GM19238 (cell line): ENCODE measurements at regions not wholly inside any gene's neighbourhood (a gene's known extent, or its start where the extent isn't known, plus 50 kb on each side); places are given as distances from the start of the nearest gene placed in this dataset.

Source experiments
- DNase-seq: peaks from one replicate; pipeline ENCODE4 v3.0.0; 2011; ENCODE audit warnings: low spot score; ENCODE audit not compliant: insufficient read length

DNA sequence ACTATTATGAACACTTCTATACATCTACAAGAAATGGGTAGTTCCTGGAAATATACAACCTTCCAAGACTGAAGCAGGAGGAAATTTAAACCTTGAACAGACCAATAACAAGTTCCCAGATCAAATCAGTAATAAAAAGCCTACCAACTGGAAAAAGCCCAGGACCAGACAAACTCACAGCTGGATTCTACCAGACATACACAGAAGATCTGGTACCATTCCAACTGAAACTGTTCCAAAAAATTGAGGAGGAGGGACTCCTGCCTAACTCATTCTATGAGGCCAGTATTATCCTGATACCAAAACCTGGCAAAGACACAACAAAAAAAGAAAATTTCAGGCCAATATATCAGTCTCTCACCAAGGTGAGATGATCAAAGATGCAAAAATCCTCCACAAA, 189.4 kb downstream of the RPS29 start:
- DNase-seq: no peak

DNA sequence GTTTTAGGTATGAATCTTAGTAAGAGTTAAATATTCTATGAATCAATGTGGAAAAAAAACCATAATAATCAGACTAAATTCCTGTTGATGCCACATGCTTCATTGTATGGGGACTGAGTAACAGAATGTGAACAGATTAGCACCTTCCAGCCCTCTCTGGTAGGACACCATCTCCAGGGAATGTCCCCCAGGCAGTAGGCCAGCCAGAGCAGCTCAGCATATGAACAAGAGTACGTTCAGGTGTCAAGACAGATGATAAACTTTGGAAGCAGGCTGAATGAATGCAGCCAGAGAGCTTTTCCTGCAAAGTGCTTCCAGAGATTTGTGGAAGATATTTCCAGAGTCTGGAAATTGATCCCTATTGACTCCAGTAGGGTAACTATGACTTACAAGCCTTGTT, 204.4 kb downstream of the RPS29 start:
- DNase-seq: no peak

DNA sequence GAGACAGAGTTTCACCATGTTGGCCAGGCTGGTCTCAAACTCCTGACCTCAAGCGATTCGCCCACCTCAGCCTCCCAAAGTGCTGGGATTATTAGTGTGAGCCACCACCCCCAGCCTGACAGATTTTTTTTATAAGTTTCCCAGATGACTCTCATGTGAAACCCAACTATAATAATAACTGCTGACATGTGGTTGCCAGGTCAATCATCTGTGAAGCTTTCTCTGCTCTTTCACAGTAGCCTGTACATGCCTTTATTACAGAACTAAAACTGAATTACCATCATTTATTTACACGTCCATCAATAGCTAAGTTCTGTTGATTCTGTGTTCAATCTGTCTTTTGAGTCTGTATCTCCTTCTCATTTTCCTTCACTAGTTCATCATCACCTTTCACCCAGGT, 218.5 kb downstream of the RPS29 start:
- no peak for DNase-seq

DNA sequence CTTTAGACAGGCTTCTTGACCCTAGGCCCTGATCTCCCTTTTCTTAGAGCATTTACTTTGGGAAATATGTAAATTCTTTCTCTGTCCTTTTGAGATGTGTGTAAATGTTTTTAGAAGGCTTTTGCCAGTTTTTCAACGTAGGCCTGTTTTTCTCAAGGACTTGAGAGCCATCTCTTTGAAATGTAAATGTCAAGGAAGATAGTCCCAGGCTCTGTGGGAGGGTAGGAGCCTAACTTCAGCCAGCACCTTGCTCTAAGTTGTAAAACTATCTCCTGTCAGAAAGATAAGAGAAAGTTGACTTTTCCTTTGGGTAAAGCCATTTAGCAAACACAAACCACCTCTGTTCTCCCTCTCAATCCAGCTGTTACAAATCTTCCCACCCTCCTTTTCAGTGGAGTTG, 219.8 kb downstream of the RPS29 start:
- DNase-seq: no peak

DNA sequence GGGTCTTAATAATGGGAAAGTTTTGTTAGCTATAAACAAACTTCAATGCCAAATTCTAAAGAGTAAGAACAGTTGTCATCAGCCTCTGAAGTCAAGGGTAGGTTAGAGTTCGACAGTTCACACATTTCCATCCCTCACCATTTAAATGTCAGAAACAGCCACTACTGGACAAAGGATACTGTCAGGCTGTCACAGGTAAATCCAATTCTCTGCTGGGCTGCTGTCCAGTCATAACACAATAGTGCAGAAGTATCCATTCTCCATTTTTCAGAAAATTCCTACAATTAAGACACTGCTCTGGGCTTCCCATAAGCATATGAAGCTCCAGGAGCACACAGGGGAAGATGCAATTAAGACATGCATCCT, 221.4 kb downstream of the RPS29 start:
- no peak for DNase-seq

DNA sequence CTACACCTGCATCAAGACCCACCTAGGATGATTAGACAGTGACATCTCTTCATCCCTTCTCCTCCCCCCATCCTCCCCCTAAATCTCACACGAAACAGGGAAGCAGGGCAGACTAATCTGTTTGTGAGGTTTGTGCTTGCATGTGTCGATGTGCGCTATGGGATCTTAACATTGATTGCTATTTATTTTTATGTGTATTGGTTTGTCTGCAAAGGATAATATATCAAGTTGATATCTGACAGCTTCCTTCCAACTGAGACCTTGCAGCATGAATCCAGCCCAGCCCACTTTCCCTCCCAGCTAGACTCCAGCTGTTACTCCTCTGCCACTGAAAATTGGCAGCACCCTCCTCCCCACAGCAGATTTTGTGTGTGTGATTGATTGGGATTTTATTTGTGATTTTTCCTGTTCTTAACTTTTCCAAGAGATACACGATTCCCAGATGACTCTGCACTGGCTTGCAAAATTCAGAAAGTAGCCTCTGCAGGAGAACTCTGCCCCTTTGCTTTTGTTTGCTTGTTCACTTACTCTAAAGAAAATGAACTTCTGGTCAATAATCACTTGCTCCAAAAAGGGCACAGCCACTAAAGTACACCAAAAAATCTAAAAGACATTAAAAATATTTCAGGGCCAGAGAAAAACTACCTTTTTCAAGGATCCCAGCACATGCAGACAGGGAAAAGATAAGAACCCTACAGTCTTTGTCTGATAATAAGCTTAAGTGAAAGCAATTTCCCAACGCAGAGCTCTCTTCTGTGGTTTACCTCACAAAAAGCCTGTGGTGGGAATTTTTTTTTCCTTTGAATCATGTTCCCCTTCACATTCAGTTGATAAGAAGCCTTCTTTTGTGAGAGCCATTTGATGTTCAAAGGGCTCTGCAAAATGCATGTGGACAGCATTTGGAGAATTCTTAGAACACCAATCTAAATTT, 222.1 kb downstream of the RPS29 start:
- DNase-seq: no peak

DNA sequence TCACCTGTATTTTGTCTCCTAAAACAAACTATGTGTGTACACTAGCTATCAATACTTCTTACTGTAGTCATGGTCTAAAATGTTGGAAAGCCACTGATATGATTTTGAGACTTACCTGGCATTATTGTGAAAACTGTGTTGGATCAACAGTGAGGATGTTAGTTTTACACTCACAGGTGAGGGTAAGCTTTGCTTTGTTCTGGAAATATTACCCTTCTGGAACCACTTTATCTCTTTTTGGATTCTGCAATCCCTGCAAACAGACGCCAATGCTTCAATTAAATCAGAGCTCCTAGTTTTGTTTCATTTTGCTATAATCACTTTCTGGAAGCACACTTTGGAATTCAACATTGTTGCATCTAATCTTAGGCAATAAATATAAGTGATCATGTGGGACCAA, 223.3 kb downstream of the RPS29 start:
- no peak for DNase-seq

DNA sequence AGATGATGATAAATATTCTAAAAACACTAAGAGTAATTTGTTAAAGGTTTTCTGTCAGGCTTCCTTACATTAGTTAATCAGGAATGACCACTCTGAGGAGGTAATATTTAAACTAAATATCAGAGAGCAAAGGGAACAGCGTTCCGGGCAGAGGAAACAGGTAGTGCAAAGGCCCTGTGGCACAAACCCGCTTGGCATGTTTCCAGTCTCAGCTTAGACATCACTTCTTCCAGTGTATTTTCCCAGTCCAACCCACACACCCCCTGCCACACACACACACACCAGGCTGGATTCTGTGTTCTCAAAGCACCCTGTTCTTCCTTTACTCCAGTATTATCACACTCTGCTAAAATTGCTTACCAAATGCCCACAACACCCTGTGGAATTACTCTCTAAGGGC, 247.1 kb downstream of the RPS29 start:
- no peak for DNase-seq

DNA sequence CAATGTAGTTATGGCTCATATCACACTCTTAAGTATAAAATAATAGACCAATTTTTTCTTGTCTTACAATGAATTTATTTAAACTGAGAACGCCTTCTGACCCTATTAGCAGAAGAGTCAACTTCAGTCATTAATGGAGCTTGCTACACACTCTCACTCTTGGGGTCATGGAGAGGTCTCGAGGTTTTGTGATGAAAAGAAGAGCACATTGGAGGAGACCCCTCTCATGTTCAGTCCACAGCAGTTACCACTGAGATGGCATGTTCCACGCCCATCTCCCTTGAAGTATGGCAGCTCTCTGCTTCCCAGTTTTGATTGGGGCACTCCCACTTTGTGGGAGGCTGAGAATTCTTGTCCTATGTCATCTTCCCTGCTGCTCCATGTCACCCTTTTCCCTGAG, 266.4 kb downstream of the RPS29 start:
- no peak for DNase-seq

DNA sequence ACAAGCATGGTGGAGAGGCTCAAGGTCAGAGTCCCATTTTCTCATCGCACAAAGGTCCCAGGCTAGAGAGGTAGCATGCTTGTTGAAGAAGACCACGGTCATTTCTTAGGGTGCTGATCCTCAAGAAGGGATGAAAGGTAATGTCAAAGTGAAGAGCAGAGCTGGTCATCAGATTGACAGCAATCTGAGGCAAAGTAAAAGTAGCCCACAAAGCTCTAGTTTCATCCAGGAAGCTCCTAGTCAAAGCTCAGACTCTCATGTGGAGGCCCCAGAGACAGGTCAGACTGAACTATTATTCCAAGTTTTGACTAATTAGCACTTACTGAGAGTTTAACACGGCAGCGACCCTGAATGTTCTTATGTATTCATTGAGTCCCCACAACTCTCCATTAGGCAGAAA, 270.6 kb downstream of the RPS29 start:
- DNase-seq: no peak

DNA sequence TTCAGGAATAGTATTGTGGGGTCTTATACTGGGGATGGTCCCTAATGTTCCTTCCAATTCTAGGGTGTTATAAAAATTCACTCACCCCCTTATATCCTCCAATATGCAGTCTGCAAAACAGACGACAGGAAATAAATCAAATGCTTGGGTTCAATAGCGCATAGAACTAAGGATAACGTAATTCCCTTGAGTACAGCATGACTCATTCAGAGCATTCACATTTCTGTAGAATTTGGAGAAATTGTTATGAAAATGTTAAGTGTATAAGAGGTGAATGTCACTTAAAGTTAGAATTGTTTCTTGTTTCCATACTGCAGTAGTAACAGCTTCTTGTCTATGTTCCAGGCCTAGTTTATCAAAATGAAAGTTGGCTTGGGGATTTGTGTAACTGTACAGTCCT, 271.4 kb downstream of the RPS29 start:
- no peak for DNase-seq

DNA sequence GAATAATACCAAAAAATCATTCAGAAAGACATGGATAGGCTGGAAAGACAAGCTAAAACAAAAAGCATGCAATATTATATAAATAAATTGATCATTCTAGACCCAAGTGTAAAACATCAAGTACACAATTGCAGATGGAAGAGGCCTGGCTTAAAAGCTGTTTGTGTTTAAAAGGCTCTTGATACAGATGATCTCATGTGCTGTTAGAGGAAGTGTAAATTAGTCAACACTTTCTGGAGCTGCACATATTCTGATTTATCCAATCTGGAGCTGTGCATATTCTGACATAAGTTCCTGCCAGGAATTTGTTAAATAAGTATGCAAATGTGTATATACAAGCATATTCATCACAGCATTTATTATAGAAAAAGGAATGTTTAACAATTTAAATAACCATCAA, 273.1 kb downstream of the RPS29 start:
- no peak for DNase-seq

DNA sequence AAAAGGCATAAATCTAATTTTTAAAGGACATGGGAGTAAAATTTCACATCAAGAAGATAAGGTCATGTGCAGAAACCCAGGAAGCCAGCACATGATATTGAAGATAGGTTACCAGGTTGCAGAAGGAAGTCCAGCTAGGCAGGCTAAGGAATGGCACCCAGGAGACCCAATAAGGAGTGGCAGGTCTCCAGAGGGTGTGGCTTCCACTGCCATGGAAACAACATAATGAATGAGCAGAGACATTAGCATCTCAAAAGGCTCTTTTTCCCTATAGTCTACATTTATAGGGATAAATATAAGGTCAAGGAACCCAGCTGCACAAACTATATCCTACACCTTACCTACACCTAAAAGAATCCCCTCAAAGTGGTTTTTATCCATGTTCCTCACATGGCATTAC, 275.9 kb downstream of the RPS29 start:
- no peak for DNase-seq

DNA sequence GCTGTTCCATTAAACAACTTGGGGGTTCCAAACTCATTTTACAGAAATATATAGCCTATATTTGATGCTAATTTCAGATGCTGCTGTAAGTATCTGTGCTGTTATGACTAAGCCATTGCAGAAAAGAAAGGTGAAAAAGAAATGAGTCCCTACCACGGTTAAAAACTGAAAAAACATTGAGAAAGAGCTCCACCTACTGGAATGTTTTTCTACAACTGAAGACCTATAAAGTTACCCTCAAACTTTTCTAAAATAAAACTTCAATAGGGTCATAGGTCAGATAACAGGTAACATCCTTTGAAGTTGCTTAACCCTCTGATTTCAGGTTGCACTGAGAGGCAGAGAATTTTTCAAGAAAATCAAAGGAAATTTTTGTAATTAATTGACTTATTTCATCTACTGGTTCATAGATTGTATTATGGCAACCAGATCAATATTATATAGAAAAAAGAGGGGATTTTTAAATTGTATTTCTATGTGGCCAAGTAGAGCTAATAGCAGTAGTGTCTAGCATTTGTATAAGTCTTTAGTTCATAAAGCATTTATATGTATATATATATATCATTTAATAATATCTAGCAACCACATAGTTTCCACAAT, 279.9 kb downstream of the RPS29 start:
- DNase-seq: no peak

DNA sequence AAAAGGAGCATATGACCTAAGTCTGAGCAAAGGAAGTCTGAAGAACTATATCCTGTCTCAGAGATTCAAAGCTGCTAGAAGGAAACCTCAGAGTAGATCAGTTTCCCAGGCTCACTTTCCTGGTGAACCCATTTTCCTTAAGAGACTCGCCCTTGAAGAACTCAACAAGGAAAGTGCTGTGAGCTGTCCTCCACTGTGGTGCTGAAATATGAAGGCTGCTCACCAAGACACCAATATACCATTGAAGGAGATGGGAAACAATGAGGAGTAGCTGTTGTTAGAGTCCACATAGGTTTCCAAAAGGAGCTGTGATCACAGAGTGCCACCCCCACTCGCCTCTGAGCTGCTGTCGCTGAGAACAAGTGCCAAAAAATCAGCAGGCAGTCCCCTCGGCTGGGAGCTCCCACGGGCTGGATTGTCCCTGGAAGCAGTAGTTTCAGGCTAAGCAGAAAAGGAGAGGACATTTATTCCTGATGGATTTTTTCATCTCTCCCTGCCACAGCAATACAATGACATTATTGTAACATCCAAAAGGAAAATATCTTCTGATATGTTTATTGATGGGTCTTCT, 282.1 kb downstream of the RPS29 start:
- DNase-seq: no peak

DNA sequence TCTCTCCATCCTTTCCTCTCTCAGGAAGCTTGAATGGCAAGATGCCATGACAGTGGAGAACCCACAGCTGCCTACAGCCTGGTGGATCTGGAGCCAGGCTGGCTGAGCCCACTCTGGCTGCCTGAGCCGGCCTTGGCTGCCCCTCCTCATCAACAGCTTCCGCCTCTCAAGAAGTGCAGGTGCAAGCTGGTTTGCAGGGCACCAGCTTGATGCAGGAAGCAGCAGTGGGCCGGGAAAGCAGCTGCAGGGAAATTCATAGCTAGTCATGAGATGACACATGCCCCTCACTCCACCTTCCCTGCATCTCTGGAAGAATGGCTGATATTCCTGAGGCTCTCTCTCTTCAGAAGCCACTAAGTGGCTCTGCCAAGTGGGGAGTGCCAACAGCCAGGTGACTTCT, 289.1 kb downstream of the RPS29 start:
- no peak for DNase-seq

DNA sequence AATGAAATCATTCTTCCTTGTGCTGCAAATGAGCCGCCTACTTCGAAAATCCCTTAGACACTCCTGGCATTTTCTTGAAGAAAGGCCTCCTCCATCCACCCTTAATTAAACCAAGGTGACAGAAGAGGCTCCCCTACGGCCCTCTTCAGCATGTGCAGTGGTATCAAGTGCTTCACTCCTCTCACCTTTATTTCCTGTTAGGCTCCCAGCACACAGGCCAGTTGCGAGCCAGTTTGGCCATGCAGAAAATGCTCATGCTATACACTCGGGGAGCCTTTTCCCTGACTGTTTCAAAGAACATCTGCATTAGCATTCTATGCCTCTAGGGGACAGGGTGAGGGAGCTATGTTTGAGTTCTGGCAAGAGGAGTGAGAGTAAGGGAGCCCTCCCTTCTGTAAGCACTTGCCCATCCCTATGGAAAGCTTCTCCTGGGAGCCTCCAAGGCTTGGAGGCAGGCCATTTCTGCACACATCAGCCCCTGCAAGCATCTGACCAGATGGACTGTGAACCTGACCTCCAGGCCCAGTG, 291.5 kb downstream of the RPS29 start:
- no peak for DNase-seq

DNA sequence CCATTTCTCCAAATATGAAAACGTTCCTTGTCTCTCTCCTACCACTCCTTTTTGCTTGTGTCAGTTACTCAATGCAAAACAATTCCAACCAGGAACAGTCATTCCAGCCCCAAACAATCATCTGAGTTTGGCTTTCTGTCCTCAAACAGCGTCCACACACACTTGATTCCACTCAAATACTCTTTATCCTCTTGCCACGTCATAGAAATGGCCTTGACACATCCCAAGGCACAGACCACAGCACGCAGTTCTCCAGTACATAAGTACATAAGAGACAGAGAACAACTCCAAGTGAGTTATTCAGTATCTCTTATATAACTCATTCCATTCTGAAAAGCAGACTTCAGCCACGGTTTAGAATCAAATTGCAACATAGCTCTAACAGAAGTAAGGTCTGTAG, 299.2 kb downstream of the RPS29 start:
- DNase-seq: no peak

DNA sequence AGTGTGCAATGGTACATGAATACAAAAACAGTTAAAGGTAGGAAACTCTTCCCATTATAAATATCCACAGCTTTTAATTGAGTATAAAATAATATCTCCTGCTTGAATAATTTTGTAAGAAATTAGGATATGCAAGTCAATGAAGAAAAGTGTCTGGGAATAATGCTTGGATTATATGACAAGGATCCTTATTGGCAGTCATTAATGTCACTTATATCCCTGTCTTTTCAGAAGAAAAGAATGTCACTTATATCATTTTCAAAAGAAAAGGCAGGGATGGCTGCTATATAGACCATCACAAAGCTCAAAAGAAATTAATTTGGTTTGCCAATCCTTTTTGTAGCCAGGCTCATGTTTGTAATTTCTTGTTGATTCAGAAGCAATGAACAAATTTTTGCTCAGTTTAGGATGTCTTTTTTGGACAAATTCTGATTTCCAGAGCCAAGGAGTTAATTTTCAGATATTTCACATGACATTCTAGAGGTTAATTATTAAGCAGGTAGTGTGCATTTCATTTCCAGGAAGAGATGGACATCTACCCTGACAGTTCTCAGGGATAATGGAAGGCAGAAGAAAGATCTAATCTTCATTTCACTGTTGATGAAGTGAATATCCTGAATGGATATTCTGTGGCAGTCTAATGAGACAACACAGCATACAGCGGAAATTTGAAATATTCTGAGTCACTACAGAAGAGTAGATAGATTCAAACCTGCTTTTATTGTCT, 299.8 kb downstream of the RPS29 start:
- DNase-seq: no peak

DNA sequence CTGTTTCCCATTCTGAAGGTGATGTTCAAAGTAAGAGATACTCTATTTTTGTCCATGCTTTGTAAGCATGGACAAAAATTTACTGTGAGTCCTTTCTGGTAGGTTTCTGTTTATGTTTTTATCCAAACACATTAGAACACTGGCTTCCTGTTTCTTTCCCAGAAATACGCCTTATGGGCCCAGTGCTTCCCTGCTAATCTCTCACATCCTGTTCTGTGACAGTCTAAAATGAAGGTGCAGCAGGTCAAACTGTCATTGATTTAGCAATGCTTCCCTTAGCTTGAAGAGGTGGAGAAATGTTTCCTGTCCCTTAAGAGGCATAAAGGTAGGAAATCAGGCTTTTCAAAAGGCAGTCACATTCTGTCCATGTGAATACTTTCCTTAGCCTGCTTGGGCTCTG, 305.6 kb downstream of the RPS29 start:
- no peak for DNase-seq

DNA sequence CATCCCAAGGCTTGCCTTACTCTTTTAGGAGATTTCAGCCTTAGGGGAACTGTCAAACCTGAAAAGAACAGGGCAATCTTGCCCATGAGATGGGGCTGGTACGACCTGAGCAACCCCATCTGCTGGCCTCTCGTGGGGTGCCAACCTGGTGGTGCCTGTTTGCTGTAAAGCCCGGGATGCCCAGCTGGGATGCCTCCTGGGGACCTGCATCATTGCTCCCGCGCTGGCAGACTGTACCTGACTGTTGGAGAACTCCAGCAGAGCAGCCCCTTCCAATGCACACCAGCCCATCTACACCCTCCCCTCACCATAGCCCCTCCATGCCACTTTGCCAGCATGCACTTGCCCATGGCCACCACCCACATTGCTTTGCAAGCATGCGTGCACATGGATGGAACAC, 335.7 kb downstream of the RPS29 start:
- DNase-seq: no peak

DNA sequence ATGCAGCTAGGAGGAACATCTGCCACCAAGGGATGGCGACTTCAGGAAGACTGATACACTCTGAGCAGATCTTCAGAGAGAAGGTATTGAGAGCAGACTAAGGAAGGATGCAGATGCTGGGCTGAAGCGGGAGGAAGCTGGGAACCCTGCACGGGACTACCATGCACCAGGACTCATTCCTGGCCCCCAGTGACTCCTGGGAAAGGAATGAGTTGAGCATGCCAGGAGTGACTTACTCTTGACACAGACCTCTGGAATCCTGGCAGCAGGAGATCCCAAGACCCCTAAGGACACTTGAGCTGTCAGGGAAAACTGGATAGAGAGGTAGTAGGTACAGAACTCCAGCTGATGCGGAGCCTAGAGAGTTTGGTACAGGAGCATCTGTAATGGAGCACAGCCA, 336.1 kb downstream of the RPS29 start:
- DNase-seq: no peak
